Neural progenitor cell (in vitro differentiated cells): ENCODE measurements at regions not wholly inside any gene's neighbourhood (a gene's known extent, or its start where the extent isn't known, plus 50 kb on each side); places are given as distances from the start of the nearest gene placed in this dataset.
A peak's percentile ranks its signal among the peaks of the same experiment; 100 is the strongest.

Experiments
- DNase-seq: peaks from one replicate; pipeline ENCODE4 v3.0.0-alpha.2; 2016; ENCODE audit warnings: low spot score
- H2AFZ ChIP-seq: fragments of 200-600 bp; sonication (generic); replicated peaks from 2 replicates; pipeline ENCODE4 v1.6.1; 2016; ENCODE audit warnings: antibody characterized with exemption
- H3F3A ChIP-seq: fragments of 200-600 bp; sonication (generic); 2 replicates; pipeline ENCODE4 v1.6.1; 2016; ENCODE audit warnings: antibody characterized with exemption, low read depth
- H3K27ac ChIP-seq: fragments of 200-600 bp; sonication (generic); 2 replicates; pipeline ENCODE4 v1.5.1; 2016; ENCODE audit warnings: mild to moderate bottlenecking
- H3K27me3 ChIP-seq: fragments of 200-600 bp; sonication (generic); 2 replicates; pipeline ENCODE4 v1.6.1; 2016; ENCODE audit warnings: mild to moderate bottlenecking, moderate library complexity
- H3K36me3 ChIP-seq: fragments of 200-600 bp; sonication (generic); 2 replicates; pipeline ENCODE4 v1.5.1; 2016
- H3K4me1 ChIP-seq: fragments of 200-600 bp; sonication (generic); 2 replicates; pipeline ENCODE4 v1.6.1; 2016; ENCODE audit warnings: mixed run types
- H3K4me2 ChIP-seq: fragments of 200-600 bp; sonication (generic); 2 replicates; pipeline ENCODE4 v1.6.1; 2016
- H3K4me3 ChIP-seq: fragments of 200-600 bp; sonication (generic); 2 replicates; pipeline ENCODE4 v1.5.1; 2016
- H3K79me2 ChIP-seq: fragments of 200-600 bp; sonication (generic); 2 replicates; pipeline ENCODE4 v1.6.1; 2016; ENCODE audit warnings: low read depth
- H3K9ac ChIP-seq: fragments of 200-600 bp; sonication (generic); 2 replicates; pipeline ENCODE4 v1.6.1; 2016
- H3K9me3 ChIP-seq: fragments of 200-600 bp; sonication (generic); 2 replicates; pipeline ENCODE4 v1.5.1; 2016; ENCODE audit warnings: low read depth
- H4K20me1 ChIP-seq: fragments of 200-600 bp; sonication (generic); 2 replicates; pipeline ENCODE4 v1.6.1; 2016; ENCODE audit warnings: low read depth
- H3K27ac Mint-ChIP-seq: 3 replicates; pipeline ENCODE4 v1.8.0; 2021; ENCODE audit warnings: mixed read lengths
- H3K27me3 Mint-ChIP-seq: 2 replicates; pipeline ENCODE4 v1.8.0; 2022; ENCODE audit warnings: low read depth, mild to moderate bottlenecking, inconsistent platforms, moderate library complexity, mixed read lengths; ENCODE audit not compliant: insufficient read depth
- H3K36me3 Mint-ChIP-seq: 3 replicates; pipeline ENCODE4 v1.8.0; 2021; ENCODE audit warnings: mixed read lengths
- H3K4me1 Mint-ChIP-seq: 3 replicates; pipeline ENCODE4 v1.8.0; 2021; ENCODE audit warnings: mixed read lengths
- H3K4me3 Mint-ChIP-seq: 3 replicates; pipeline ENCODE4 v1.8.0; 2021; ENCODE audit warnings: mild to moderate bottlenecking, moderate library complexity, mixed read lengths
- H3K9me3 Mint-ChIP-seq: 3 replicates; pipeline ENCODE4 v1.8.0; 2020; ENCODE audit warnings: mixed read lengths
- CTCF ChIP-seq: fragments of 200-600 bp; sonication (generic); IDR thresholded peaks from 2 replicates; pipeline ENCODE4 v1.5.1; 2017; ENCODE audit warnings: antibody characterized with exemption, mild to moderate bottlenecking
- EZH2 ChIP-seq: fragments of 200-600 bp; sonication (generic); IDR thresholded peaks from 2 replicates; pipeline ENCODE4 v1.6.1; 2017; ENCODE audit warnings: antibody characterized with exemption, mild to moderate bottlenecking, moderate library complexity
- EZH2phosphoT487 ChIP-seq: fragments of 200-600 bp; sonication (generic); IDR thresholded peaks from 2 replicates; pipeline ENCODE4 v1.6.1; 2017; ENCODE audit warnings: antibody characterized with exemption

DNA sequence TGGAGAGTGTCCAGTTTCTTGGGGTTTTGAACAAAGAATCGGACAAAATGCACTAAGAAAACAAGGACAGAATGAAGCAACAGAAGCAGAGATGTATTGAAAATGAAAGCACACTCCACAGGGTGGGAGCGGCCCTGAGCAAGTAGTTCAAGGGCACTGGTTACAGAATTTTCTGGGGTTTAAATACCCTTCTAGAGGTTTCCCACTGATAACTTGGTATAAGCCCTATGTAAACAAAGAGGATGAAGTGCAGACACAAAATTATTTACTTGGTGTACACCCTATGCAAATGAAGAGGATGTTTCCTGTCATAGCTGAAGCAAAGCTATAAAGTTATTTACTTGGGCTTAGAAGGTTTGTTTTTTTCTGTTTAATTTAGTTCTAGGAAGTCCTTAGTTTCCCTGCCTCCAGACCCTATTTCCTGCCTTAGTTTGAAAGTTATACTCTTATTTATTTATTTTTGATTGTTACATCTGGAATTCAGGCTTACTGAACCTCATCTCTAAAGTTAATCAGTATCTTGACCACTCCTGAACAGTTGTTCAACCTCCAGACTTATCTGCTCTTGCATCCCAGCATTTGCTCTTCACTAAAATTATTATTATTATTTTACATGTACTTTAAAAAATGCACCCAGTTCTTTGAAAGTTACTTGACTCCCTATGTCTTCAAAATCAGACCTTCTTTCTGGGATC lies 193.5 kb downstream of the SPP2 start:
- peaks cover 8% of the 10 kb centered on the region for H3K9me3 ChIP-seq
- Mint-ChIP-seq H3K4me1 (peaks cover 52% of the 10 kb centered on the region), H3K36me3 (peaks cover 4% of the 10 kb centered on the region), H3K9me3 (peaks cover 25% of the 10 kb centered on the region), H3K27ac (peak overlapping the region; percentile 65), H3K27me3 (peaks cover 12% of the 10 kb centered on the region), H3K4me3 (no peak overlapping the region)
- no peak overlapping the region for H3K4me3 ChIP-seq
- no peak for DNase-seq
- no peaks in the 10 kb centered on the region for H3K79me2 ChIP-seq
- H2AFZ ChIP-seq = no peak overlapping the region
- no peaks in the 10 kb centered on the region for H3K27me3 ChIP-seq
- no peaks in the 10 kb centered on the region for H4K20me1 ChIP-seq
- no peak overlapping the region for H3K9ac ChIP-seq
- H3F3A ChIP-seq = no peaks in the 10 kb centered on the region
- H3K36me3 ChIP-seq = no peaks in the 10 kb centered on the region
- no peak overlapping the region for H3K27ac ChIP-seq
- no peak overlapping the region for H3K4me2 ChIP-seq
- TF ChIP-seq EZH2 (no peak), CTCF (no peak), EZH2phosphoT487 (no peak)
- H3K4me1 ChIP-seq = peaks cover 18% of the 10 kb centered on the region

DNA sequence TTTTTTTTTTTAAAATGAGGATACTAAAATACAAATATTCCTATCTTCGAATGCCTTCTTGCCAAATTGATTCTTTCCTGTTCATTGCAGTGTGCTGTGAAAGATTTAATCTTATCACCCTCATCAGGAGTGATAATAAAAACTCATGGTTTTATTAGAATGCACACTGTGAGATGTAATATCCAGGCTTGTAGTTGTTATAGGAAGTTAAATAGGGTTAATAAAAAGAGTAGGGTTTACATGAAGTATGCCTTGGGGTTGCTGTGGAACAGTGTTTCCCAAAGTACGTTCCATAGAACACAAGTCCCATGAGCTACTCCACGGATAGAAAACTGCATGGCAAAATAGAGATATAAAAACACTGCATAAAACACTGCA lies 191.9 kb downstream of the SPP2 start:
- Histone ChIP-seq H3K27me3 (no peaks in the 10 kb centered on the region), H4K20me1 (no peaks in the 10 kb centered on the region), H3F3A (no peaks in the 10 kb centered on the region), H3K9me3 (peaks cover 8% of the 10 kb centered on the region), H3K4me3 (no peak overlapping the region), H3K9ac (no peak overlapping the region), H3K4me2 (peak overlapping the region; percentile 21), H3K27ac (no peak overlapping the region), H3K36me3 (no peaks in the 10 kb centered on the region), H2AFZ (no peak overlapping the region), H3K4me1 (peaks cover 18% of the 10 kb centered on the region), H3K79me2 (no peaks in the 10 kb centered on the region)
- peaks cover 9% of the 10 kb centered on the region for H3K27me3 Mint-ChIP-seq
- no peak overlapping the region for H3K27ac Mint-ChIP-seq
- TF ChIP-seq EZH2 = no peak
- no peak for TF ChIP-seq EZH2phosphoT487
- TF ChIP-seq CTCF = no peak
- peaks cover 52% of the 10 kb centered on the region for H3K4me1 Mint-ChIP-seq
- peaks cover 25% of the 10 kb centered on the region for H3K9me3 Mint-ChIP-seq
- no peak for DNase-seq
- H3K4me3 Mint-ChIP-seq = peak overlapping the region; percentile 22
- peaks cover 2% of the 10 kb centered on the region for H3K36me3 Mint-ChIP-seq

GRCh38 chr2:234241656-234242458 lies 191.4 kb downstream of the SPP2 start:
- no peak overlapping the region for H3K27ac ChIP-seq
- H3K4me3 ChIP-seq = no peak overlapping the region
- H3K36me3 ChIP-seq = no peaks in the 10 kb centered on the region
- H2AFZ ChIP-seq = no peak overlapping the region
- peaks cover 2% of the 10 kb centered on the region for H3K36me3 Mint-ChIP-seq
- H3K27ac Mint-ChIP-seq = peak overlapping the region; percentile 4
- peak overlapping the region; percentile 22 for H3K4me3 Mint-ChIP-seq
- peaks cover 9% of the 10 kb centered on the region for H3K27me3 Mint-ChIP-seq
- no peak overlapping the region for H3K9ac ChIP-seq
- H3K27me3 ChIP-seq = no peaks in the 10 kb centered on the region
- H3K4me1 ChIP-seq = peaks cover 18% of the 10 kb centered on the region
- peak; percentile 37 for DNase-seq
- H4K20me1 ChIP-seq = no peaks in the 10 kb centered on the region
- peak overlapping the region; percentile 21 for H3K4me2 ChIP-seq
- no peaks in the 10 kb centered on the region for H3F3A ChIP-seq
- no peaks in the 10 kb centered on the region for H3K79me2 ChIP-seq
- TF ChIP-seq EZH2 (no peak), CTCF (no peak)
- peaks cover 54% of the 10 kb centered on the region for H3K4me1 Mint-ChIP-seq
- peaks cover 22% of the 10 kb centered on the region for H3K9me3 Mint-ChIP-seq
- H3K9me3 ChIP-seq = peaks cover 8% of the 10 kb centered on the region
